NCI-H128 (cell line): ENCODE measurements at regions not wholly inside any gene's neighbourhood (a gene's known extent, or its start where the extent isn't known, plus 50 kb on each side); places are given as distances from the start of the nearest gene placed in this dataset.
A peak's percentile ranks its signal among the peaks of the same experiment; 100 is the strongest.
"Not testable (repeated sequence)": the region's sequence is repeated elsewhere in the genome, so short reads cannot be mapped to it uniquely, and the experiment has no call there.

ENCODE experiments used
- DNase-seq: peaks from one replicate; lab custom pipeline; 2025; ENCODE audit not compliant: unreplicated experiment; lab: John Stamatoyannopoulos, UW

GRCh38 chr14:29982171-29982570, 54.5 kb upstream of the PRKD1 start:
- no peak for DNase-seq

- DNase-seq, result no peak
Measured at GRCh38 chr14:29982993-29983392, 55.3 kb upstream of the PRKD1 start.

GRCh38 chr14:29990344-29990857, 62.8 kb upstream of the PRKD1 start:
- DNase-seq, result not testable (repeated sequence)

- no peak for DNase-seq
Measured at GRCh38 chr14:29990993-29991392, 63.3 kb upstream of the PRKD1 start.

GRCh38 chr14:29993143-29993542, 65.5 kb upstream of the PRKD1 start:
- DNase-seq, result no peak

GRCh38 chr14:29999013-29999539, 71.4 kb upstream of the PRKD1 start:
- DNase-seq, result no peak

DNA sequence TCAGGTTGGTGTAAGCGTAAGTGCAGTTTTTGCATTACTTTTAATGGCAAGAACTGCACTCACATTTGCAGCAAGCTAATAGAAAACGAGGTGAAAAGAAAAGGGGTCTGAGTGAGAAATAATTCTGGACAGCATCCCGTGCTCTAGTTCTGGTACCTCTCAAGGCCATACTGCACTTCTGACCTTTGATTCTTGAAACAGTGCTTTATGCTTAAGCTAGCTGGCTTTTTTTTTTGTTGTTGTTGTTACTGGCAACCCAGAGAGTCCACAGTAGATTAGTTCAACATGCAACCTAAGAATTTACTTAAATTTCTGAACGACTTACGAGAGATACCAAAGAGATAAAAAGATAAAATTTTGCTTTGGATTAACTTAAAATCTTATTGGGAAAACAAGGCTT, 75.2 kb upstream of the PRKD1 start:
- DNase-seq, result no peak

GRCh38 chr14:30005114-30005808, 77.6 kb upstream of the PRKD1 start:
- peak; percentile 32 for DNase-seq

- no peak for DNase-seq
Measured at GRCh38 chr14:30006695-30007094, 79.0 kb upstream of the PRKD1 start.

DNA sequence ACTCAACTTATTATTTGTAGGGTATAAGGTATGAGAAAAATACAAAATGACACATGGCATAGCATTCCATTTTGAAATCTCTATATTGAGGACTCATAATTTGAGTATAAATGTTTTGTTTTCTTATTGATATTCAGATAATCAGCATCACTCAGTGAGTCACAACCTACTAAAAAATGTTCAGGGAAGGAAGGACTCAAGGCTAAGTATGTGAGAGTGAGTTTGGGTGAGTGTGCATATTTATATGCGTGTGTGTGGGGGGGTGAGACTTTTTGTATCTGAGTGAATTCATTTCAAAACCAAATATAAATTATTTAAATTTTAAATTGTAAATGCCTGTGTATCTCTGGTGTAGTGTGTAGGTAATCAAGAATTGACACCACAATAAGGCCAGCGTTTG, 87.8 kb upstream of the PRKD1 start:
- DNase-seq, result no peak

GRCh38 chr14:30016002-30016401, 88.4 kb upstream of the PRKD1 start:
- no peak for DNase-seq

- no peak for DNase-seq
Measured at GRCh38 chr14:30017370-30017993, 89.8 kb upstream of the PRKD1 start.

- no peak for DNase-seq
Measured at GRCh38 chr14:30020271-30020670, 92.6 kb upstream of the PRKD1 start.

DNA sequence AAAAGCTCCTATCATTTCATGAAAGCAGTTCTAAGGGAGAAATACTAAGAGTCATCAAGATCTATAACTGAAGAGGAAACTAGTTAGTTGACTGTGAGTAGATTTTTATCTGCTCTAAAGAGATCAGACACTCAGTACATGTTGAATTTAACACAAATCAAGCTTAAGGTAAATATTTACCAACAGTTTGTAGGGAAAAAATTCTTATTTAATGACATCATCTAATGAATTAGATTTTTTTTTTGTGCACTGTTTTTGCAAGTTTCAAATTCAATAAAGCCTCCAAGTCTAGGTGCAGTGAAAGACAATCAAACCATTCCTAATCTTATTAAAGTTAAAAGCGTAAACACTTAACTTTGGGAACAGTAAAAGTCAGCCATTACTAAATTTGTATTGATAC, 93.0 kb upstream of the PRKD1 start:
- DNase-seq, result no peak

- DNase-seq, result not testable (repeated sequence)
Measured at GRCh38 chr14:30023350-30023749, 95.7 kb upstream of the PRKD1 start.

GRCh38 chr14:30034152-30034551, 106.5 kb upstream of the PRKD1 start:
- DNase-seq, result peak; percentile 86

GRCh38 chr14:30035361-30035760, 107.7 kb upstream of the PRKD1 start:
- no peak for DNase-seq

GRCh38 chr14:30045720-30046119, 118.1 kb upstream of the PRKD1 start:
- no peak for DNase-seq

- no peak for DNase-seq
Measured at GRCh38 chr14:30053103-30053502, 125.5 kb upstream of the PRKD1 start.

DNA sequence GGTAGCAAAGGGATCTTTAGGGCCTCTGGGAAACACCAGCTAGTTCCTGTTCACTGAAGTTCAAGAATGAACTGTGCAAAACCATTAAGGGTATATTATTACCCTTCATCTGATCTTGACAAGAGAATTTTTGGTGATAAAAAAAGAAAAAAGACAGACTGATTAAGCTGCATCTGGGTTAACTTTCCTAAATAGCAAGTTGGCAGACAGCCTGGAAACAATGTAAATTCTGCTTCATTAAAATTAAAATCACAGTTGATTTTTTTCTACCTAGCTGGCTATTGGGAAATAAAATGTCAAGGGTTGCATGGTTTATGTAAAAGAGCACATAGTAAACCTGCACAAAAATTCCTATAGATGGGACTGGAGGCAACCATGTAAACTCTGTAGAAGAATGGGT, 126.6 kb upstream of the PRKD1 start:
- no peak for DNase-seq

DNA sequence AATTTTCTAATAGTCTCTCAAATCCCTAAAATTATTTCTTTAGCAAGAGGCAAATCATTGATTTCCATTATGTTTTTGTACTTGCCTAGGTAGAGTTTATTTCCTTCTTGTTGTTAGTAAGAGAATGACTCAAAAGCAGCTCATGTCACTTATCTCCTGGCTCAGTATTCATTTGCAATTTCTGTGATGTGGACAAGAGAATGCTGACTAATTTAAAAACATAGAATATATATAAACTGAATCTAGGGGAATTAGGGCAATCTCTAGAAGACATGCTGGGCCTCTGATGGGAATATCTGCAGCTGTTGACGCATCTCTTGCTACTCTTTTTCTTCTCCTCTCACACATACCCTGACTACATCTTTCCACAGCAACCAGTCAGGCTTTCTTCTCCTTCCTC, 130.8 kb upstream of the PRKD1 start:
- no peak for DNase-seq

- no peak for DNase-seq
Measured at GRCh38 chr14:30063746-30064145, 136.1 kb upstream of the PRKD1 start.
